GM23338 (cell line): ENCODE measurements at regions not wholly inside any gene's neighbourhood (a gene's known extent, or its start where the extent isn't known, plus 50 kb on each side); places are given as distances from the start of the nearest gene placed in this dataset.

Experiments
- ATAC-seq: fragments of 200-7000 bp; cut with Tn5 transposase; 3 replicates; pipeline ENCODE4 v1.9.1; 2020
- DNase-seq: peaks from one replicate; pipeline ENCODE4 v3.0.0-alpha.2; 2015; ENCODE audit warnings: low spot score
- H2AFZ ChIP-seq: fragments of 200-600 bp; sonication (generic); 2 replicates; pipeline ENCODE4 v1.8.0; 2016; ENCODE audit warnings: antibody characterized with exemption, mild to moderate bottlenecking, moderate library complexity
- H3F3A ChIP-seq: fragments of 200-600 bp; sonication (generic); replicated peaks from 2 replicates; pipeline ENCODE4 v1.8.0; 2017; ENCODE audit warnings: antibody characterized with exemption, mixed run types, low read depth
- H3K27ac ChIP-seq: fragments of 200-600 bp; sonication (generic); 2 replicates; pipeline ENCODE4 v1.6.1; 2016; ENCODE audit warnings: low read depth
- H3K27me3 ChIP-seq: fragments of 200-600 bp; sonication (generic); 2 replicates; pipeline ENCODE4 v1.8.0; 2016; ENCODE audit warnings: mild to moderate bottlenecking, mixed run types, moderate library complexity; ENCODE audit not compliant: insufficient read depth
- H3K36me3 ChIP-seq: fragments of 200-600 bp; sonication (generic); 2 replicates; pipeline ENCODE4 v1.8.0; 2016; ENCODE audit warnings: mild to moderate bottlenecking; ENCODE audit not compliant: insufficient read depth
- H3K4me1 ChIP-seq: fragments of 200-600 bp; sonication (generic); 2 replicates; pipeline ENCODE4 v1.8.0; 2016; ENCODE audit warnings: mild to moderate bottlenecking, moderate library complexity; ENCODE audit not compliant: insufficient read depth
- H3K4me2 ChIP-seq: fragments of 200-600 bp; sonication (generic); 2 replicates; pipeline ENCODE4 v1.7.1; 2017; ENCODE audit warnings: mixed run types
- H3K4me3 ChIP-seq: fragments of 200-600 bp; sonication (generic); 2 replicates; pipeline ENCODE4 v1.6.1; 2016; ENCODE audit warnings: mixed run types
- H3K79me2 ChIP-seq: fragments of 200-600 bp; sonication (generic); replicated peaks from 2 replicates; pipeline ENCODE4 v1.8.0; 2017; ENCODE audit warnings: mild to moderate bottlenecking; ENCODE audit not compliant: insufficient read depth
- H3K9me2 ChIP-seq: fragments of 200-600 bp; sonication (generic); 2 replicates; pipeline ENCODE4 v1.8.0; 2017; ENCODE audit not compliant: insufficient read depth
- H4K20me1 ChIP-seq: fragments of 200-600 bp; sonication (generic); replicated peaks from 2 replicates; pipeline ENCODE4 v1.8.0; 2017; ENCODE audit warnings: mild to moderate bottlenecking; ENCODE audit not compliant: insufficient read depth
- H3K27ac Mint-ChIP-seq: 2 replicates; pipeline ENCODE4 v1.8.0; 2020; ENCODE audit warnings: inconsistent platforms, mild to moderate bottlenecking, moderate library complexity, mixed read lengths
- H3K27me3 Mint-ChIP-seq: 3 replicates; pipeline ENCODE4 v1.8.0; 2022; ENCODE audit warnings: low read depth, mild to moderate bottlenecking, moderate library complexity, mixed read lengths, inconsistent platforms; ENCODE audit not compliant: insufficient read depth, poor library complexity
- H3K36me3 Mint-ChIP-seq: 3 replicates; pipeline ENCODE4 v1.8.0; 2021; ENCODE audit warnings: low read depth, mild to moderate bottlenecking, inconsistent platforms, moderate library complexity, mixed read lengths
- H3K4me1 Mint-ChIP-seq: 3 replicates; pipeline ENCODE4 v1.8.0; 2020; ENCODE audit warnings: mild to moderate bottlenecking, inconsistent platforms, mixed read lengths
- H3K4me3 Mint-ChIP-seq: 3 replicates; pipeline ENCODE4 v1.8.0; 2021; ENCODE audit warnings: moderate library complexity, mild to moderate bottlenecking, inconsistent platforms, mixed read lengths
- H3K9me3 Mint-ChIP-seq: 3 replicates; pipeline ENCODE4 v1.8.0; 2020; ENCODE audit warnings: moderate library complexity, mild to moderate bottlenecking, inconsistent platforms, mixed read lengths
- CREB1 ChIP-seq: fragments of 250-450 bp; sonication (Bioruptor Pico); IDR thresholded peaks from 2 replicates; pipeline ENCODE4 v1.5.0; 2020; ENCODE audit warnings: low read depth, mild to moderate bottlenecking, moderate library complexity
- CTCF ChIP-seq, 2 experiments: fragments of 200-600 bp in 1 of 2; sonication (generic) in 1 of 2; conservative IDR thresholded peaks; 2 replicates each; pipeline versions ENCODE4 v1.5.1 to v1.6.1; 2016 to 2017; ENCODE audit warnings: antibody characterized with exemption in 2 of 2, low read depth in 2 of 2, mild to moderate bottlenecking in 2 of 2, moderate library complexity in 1 of 2
- EZH2 ChIP-seq: fragments of 200-600 bp; sonication (generic); IDR thresholded peaks from one replicate; pipeline ENCODE4 v1.8.0; 2017; ENCODE audit warnings: antibody characterized with exemption, mild to moderate bottlenecking, low read depth; ENCODE audit not compliant: unreplicated experiment
- EZH2phosphoT487 ChIP-seq: fragments of 200-600 bp; sonication (generic); IDR thresholded peaks from one replicate; pipeline ENCODE4 v1.8.1; 2018; ENCODE audit warnings: antibody characterized with exemption; ENCODE audit not compliant: unreplicated experiment
- NANOG ChIP-seq: IDR thresholded peaks from 2 replicates; pipeline ENCODE4 v1.6.1; 2016; ENCODE audit warnings: antibody characterized with exemption, borderline replicate concordance
- POLR2AphosphoS5 ChIP-seq: IDR thresholded peaks from 2 replicates; pipeline ENCODE4 v1.6.1; 2016; ENCODE audit warnings: antibody characterized with exemption, low read depth
- STAT1 ChIP-seq: IDR thresholded peaks from one replicate; pipeline ENCODE4 v1.6.1; 2016; ENCODE audit warnings: antibody characterized with exemption; ENCODE audit not compliant: unreplicated experiment
- ZNF114 ChIP-seq: fragments of 250-450 bp; sonication (Bioruptor Pico); IDR thresholded peaks from 2 replicates; pipeline ENCODE4 v1.5.0; 2020; ENCODE audit warnings: mild to moderate bottlenecking, moderate library complexity
- ZNF331 ChIP-seq: fragments of 250-450 bp; sonication (Bioruptor Pico); IDR thresholded peaks from 2 replicates; pipeline ENCODE4 v1.5.0; 2020; ENCODE audit warnings: low read depth, mild to moderate bottlenecking, moderate library complexity
- ZNF462 ChIP-seq: fragments of 250-450 bp; sonication (Bioruptor Pico); IDR thresholded peaks from 2 replicates; pipeline ENCODE4 v1.5.0; 2020; ENCODE audit warnings: mild to moderate bottlenecking, moderate library complexity
- TF ChIP-seq, protein P1 (sequence below): IDR thresholded peaks from one replicate; pipeline ENCODE4 v1.6.1; 2018; ENCODE audit warnings: antibody characterized with exemption; ENCODE audit not compliant: unreplicated experiment
- TF ChIP-seq, protein P2 (sequence below): IDR thresholded peaks from 2 replicates; pipeline ENCODE4 v1.6.1; 2016; ENCODE audit warnings: antibody characterized with exemption

DNA sequence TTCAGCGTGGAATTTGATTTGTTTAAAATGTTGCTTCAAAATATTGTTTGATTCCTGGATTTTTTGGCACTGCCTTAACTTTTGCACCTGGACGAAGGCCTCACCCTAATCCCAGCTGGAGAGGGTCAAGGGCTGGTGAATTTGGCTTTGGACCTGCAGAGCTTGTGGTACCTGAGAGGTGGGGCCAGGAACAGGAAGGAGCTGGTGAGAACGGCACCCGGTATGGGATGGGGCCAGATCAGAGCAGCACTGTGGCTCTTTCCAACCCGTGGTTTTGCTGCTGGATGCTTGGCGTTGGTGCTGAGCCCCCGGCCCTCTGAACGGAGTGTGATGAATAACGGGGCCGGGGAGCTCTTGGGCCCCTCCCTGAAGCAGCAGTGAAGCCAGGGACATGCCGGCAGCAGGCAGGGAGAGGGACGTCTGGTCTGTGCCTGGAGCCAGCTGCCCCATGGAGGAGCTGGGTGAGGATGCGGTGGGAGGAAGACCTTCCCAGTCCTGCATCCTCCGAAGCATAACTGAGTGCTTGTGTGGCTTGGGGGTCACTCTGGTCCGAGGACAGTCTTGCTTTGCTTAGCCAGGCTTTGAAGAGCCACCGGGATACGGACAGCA, 275.4 kb downstream of the SEC14L1 start (continued):
- TF ChIP-seq, protein P1, sequence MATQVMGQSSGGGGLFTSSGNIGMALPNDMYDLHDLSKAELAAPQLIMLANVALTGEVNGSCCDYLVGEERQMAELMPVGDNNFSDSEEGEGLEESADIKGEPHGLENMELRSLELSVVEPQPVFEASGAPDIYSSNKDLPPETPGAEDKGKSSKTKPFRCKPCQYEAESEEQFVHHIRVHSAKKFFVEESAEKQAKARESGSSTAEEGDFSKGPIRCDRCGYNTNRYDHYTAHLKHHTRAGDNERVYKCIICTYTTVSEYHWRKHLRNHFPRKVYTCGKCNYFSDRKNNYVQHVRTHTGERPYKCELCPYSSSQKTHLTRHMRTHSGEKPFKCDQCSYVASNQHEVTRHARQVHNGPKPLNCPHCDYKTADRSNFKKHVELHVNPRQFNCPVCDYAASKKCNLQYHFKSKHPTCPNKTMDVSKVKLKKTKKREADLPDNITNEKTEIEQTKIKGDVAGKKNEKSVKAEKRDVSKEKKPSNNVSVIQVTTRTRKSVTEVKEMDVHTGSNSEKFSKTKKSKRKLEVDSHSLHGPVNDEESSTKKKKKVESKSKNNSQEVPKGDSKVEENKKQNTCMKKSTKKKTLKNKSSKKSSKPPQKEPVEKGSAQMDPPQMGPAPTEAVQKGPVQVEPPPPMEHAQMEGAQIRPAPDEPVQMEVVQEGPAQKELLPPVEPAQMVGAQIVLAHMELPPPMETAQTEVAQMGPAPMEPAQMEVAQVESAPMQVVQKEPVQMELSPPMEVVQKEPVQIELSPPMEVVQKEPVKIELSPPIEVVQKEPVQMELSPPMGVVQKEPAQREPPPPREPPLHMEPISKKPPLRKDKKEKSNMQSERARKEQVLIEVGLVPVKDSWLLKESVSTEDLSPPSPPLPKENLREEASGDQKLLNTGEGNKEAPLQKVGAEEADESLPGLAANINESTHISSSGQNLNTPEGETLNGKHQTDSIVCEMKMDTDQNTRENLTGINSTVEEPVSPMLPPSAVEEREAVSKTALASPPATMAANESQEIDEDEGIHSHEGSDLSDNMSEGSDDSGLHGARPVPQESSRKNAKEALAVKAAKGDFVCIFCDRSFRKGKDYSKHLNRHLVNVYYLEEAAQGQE, result no peak
- no peak for TF ChIP-seq CREB1 (CRISPR knock-in tag)
- TF ChIP-seq EZH2phosphoT487, result no peak

DNA sequence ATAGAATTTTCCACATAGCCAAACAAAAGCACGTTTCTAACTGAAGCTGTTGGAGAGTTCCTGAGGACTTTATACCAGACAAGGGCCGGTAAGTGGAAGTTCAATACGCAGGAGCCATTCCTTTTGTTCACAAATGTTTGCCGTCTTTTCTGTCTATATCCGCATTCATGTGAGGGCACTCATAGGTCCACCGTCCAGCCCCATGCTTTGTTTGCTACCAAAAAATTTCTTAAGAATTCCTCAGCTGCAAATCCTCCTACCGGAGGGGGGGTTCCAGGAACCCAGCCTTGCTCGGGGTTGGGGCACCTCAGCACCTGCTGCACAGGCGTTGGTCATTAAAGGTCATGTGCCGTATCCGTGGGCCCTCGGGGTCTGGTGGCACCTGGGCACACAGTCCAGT, 276.8 kb downstream of the SEC14L1 start:
- no peaks in the 10 kb centered on the region; the same call in 2 of the 3 replicates for H3K36me3 Mint-ChIP-seq
- H3K9me3 Mint-ChIP-seq, result no peaks in the 10 kb centered on the region
- peaks cover 57% of the 10 kb centered on the region for H3K79me2 ChIP-seq
- TF ChIP-seq ZNF462, result no peak
- TF ChIP-seq EZH2phosphoT487, result no peak
- TF ChIP-seq EZH2, result no peak
- TF ChIP-seq CREB1 (CRISPR knock-in tag), result no peak
- TF ChIP-seq ZNF114 (CRISPR knock-in tag), result no peak
- TF ChIP-seq POLR2AphosphoS5, result no peak
- no peak for TF ChIP-seq ZNF331
- TF ChIP-seq, protein P2, sequence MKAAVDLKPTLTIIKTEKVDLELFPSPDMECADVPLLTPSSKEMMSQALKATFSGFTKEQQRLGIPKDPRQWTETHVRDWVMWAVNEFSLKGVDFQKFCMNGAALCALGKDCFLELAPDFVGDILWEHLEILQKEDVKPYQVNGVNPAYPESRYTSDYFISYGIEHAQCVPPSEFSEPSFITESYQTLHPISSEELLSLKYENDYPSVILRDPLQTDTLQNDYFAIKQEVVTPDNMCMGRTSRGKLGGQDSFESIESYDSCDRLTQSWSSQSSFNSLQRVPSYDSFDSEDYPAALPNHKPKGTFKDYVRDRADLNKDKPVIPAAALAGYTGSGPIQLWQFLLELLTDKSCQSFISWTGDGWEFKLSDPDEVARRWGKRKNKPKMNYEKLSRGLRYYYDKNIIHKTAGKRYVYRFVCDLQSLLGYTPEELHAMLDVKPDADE, result no peak
- TF ChIP-seq CTCF (conservative IDR thresholded peaks at IDR 0.05; ENCODE audit: low read depth in 2 of 2), result no peak
- no peak for TF ChIP-seq NANOG
- TF ChIP-seq STAT1, result no peak

More for the DNA sequence above, 276.8 kb downstream of the SEC14L1 start:
- Mint-ChIP-seq H3K4me3 (no peak overlapping the region), H3K4me1 (peaks cover 41% of the 10 kb centered on the region), H3K27ac (no peak overlapping the region), H3K27me3 (peaks cover 28% of the 10 kb centered on the region)
- H2AFZ ChIP-seq, result no peak overlapping the region
- peaks cover 39% of the 10 kb centered on the region for H3K4me1 ChIP-seq
- H3K27ac ChIP-seq, result no peak overlapping the region
- H3K4me3 ChIP-seq, result no peak overlapping the region
- 0 out of 2 replicates have a peak, but pooled peaks cover 9% of the 10 kb centered on the region for H3F3A ChIP-seq
- no peaks in the 10 kb centered on the region for H3K27me3 ChIP-seq
- no peak for DNase-seq
- ATAC-seq, result no peak
- H4K20me1 ChIP-seq, result peaks cover 5% of the 10 kb centered on the region; the same call in 1 of the 2 replicates
- no peak overlapping the region for H3K4me2 ChIP-seq
- no peaks in the 10 kb centered on the region for H3K9me2 ChIP-seq
- no peaks in the 10 kb centered on the region for H3K36me3 ChIP-seq
